Neuronal stem cell (in vitro differentiated cells): ENCODE measurements at regions not wholly inside any gene's neighbourhood (a gene's known extent, or its start where the extent isn't known, plus 50 kb on each side); places are given as distances from the start of the nearest gene placed in this dataset.

Source experiments
- DNase-seq: peaks from one replicate; pipeline ENCODE4 v3.0.0-alpha.2; 2013; ENCODE audit warnings: low spot score
- H2AFZ ChIP-seq: one replicate; pipeline ENCODE4 v1.6.1; 2013; ENCODE audit warnings: mild to moderate bottlenecking, low read length, inconsistent platforms
- H2AK5ac ChIP-seq: 2 replicates; pipeline ENCODE4 v1.6.1; 2013; ENCODE audit warnings: low read depth, mild to moderate bottlenecking, inconsistent platforms, low read length, moderate library complexity, mixed read lengths
- H2BK120ac ChIP-seq: 2 replicates; pipeline ENCODE4 v1.6.1; 2013; ENCODE audit warnings: low read depth, mild to moderate bottlenecking, inconsistent platforms, low read length, moderate library complexity, mixed read lengths
- H2BK12ac ChIP-seq: one replicate; pipeline ENCODE4 v1.6.1; 2013; ENCODE audit warnings: low read length, inconsistent platforms
- H2BK15ac ChIP-seq: 2 replicates; pipeline ENCODE4 v1.6.1; 2013; ENCODE audit warnings: mild to moderate bottlenecking, low read length, inconsistent platforms, mixed read lengths
- H2BK5ac ChIP-seq: one replicate; pipeline ENCODE4 v1.6.1; 2013; ENCODE audit warnings: inconsistent platforms, mild to moderate bottlenecking, low read length, moderate library complexity
- H3K14ac ChIP-seq: one replicate; pipeline ENCODE4 v1.6.1; 2013; ENCODE audit warnings: low read length, inconsistent platforms
- H3K18ac ChIP-seq: 2 replicates; pipeline ENCODE4 v1.6.1; 2013; ENCODE audit warnings: low read length, inconsistent platforms
- H3K23ac ChIP-seq: 2 replicates; pipeline ENCODE4 v1.6.1; 2013; ENCODE audit warnings: low read depth, mild to moderate bottlenecking, mixed read lengths, low read length, inconsistent platforms; ENCODE audit not compliant: poor library complexity
- H3K27ac ChIP-seq: replicated peaks from 3 replicates; pipeline ENCODE4 v1.5.1; 2013; ENCODE audit warnings: low read length, inconsistent platforms
- H3K27me3 ChIP-seq, 3 experiments: 2 replicates each; pipeline ENCODE4 v1.6.1; 2013; ENCODE audit warnings: low read length in 3 of 3, mild to moderate bottlenecking in 2 of 3, inconsistent platforms in 1 of 3, low read depth in 1 of 3, mixed read lengths in 1 of 3, moderate library complexity in 1 of 3; ENCODE audit not compliant: control insufficient read depth in 3 of 3, insufficient read depth in 3 of 3
- H3K36me3 ChIP-seq, 2 donors: replicated peaks in 1 of 2; 2 replicates each; pipeline ENCODE4 v1.6.1; 2013; ENCODE audit warnings: low read length in 2 of 2; ENCODE audit not compliant: control insufficient read depth in 2 of 2, insufficient read depth in 2 of 2
- H3K4ac ChIP-seq: 2 replicates; pipeline ENCODE4 v1.6.1; 2013; ENCODE audit warnings: inconsistent platforms, mild to moderate bottlenecking, low read length, moderate library complexity
- H3K4me1 ChIP-seq, 2 donors: 1 replicate in 1 of 2; 2 replicates in 1 of 2; pipeline ENCODE4 v1.6.1; 2013; ENCODE audit warnings: low read length in 2 of 2, low read depth in 1 of 2; ENCODE audit not compliant: control insufficient read depth in 2 of 2, insufficient read depth in 1 of 2
- H3K4me2 ChIP-seq: one replicate; pipeline ENCODE4 v1.6.1; 2013; ENCODE audit warnings: mild to moderate bottlenecking, low read length, inconsistent platforms; ENCODE audit not compliant: insufficient read depth, poor library complexity, severe bottlenecking
- H3K4me3 ChIP-seq, 2 donors: 2 replicates each; pipeline ENCODE4 v1.5.1; 2013; ENCODE audit warnings: low read length in 2 of 2, mild to moderate bottlenecking in 2 of 2, inconsistent platforms in 1 of 2, moderate library complexity in 1 of 2
- H3K79me1 ChIP-seq: one replicate; pipeline ENCODE4 v1.6.1; 2013; ENCODE audit warnings: low read depth, mild to moderate bottlenecking, inconsistent platforms, low read length, moderate library complexity
- H3K9ac ChIP-seq: one replicate; pipeline ENCODE4 v1.6.1; 2013; ENCODE audit warnings: mild to moderate bottlenecking, low read depth, low read length, inconsistent platforms; ENCODE audit not compliant: poor library complexity
- H3K9me3 ChIP-seq, 2 donors: replicated peaks in 1 of 2; 2 replicates each; pipeline versions ENCODE3 to v1.6.1; 2013; ENCODE audit warnings: low read length in 2 of 2, mild to moderate bottlenecking in 2 of 2, inconsistent platforms in 1 of 2, low read depth in 1 of 2, mixed read lengths in 1 of 2, moderate library complexity in 1 of 2; ENCODE audit not compliant: control insufficient read depth in 2 of 2, insufficient read depth in 1 of 2
- H4K8ac ChIP-seq: one replicate; pipeline ENCODE4 v1.6.1; 2013; ENCODE audit warnings: low read depth, mild to moderate bottlenecking, inconsistent platforms, low read length, moderate library complexity
- H4K91ac ChIP-seq: one replicate; pipeline ENCODE4 v1.6.1; 2013; ENCODE audit warnings: low read length, low read depth, mild to moderate bottlenecking, inconsistent platforms; ENCODE audit not compliant: poor library complexity
- WGBS, 2 donors: extraction: QIAGEN DNeasy Blood & Tissue Kit; methylation state at CpG; one replicate each; pipeline ENCODE4 v1.1.7; 2013; ENCODE audit warnings: missing lambda C conversion rate in 2 of 2, mixed read lengths in 1 of 2; ENCODE audit not compliant: insufficient read length in 2 of 2, insufficient replicate concordance in 1 of 2; ENCODE audit errors: extremely low coverage in 2 of 2; 5-methylcytosine and 5-hydroxymethylcytosine counted together

DNA sequence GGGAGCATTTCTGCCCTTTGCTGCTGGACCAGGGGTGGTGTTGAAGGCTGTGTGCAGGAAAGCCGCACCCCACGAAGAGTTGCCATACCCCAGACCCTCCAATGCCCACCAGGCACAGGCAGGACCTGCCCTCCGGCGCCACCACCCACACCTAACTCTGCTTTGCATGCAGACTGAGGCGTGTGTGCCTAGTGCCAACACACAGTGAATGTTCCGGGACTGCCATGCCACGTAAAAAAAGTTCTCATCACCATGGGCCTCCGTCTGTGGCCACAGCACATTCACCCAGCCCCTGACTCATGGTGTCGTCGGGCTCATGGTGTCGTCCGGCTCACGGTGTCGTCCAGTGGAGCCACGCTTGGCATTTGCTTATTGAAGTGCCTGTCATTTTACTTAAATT, 184.9 kb upstream of the RAB6C start:
- no peak overlapping the region for H3K27ac ChIP-seq
- H3K18ac ChIP-seq = peak overlapping the region; percentile 46
- H2AK5ac ChIP-seq = no peak overlapping the region
- H2BK15ac ChIP-seq = peak overlapping the region; percentile 35
- H3K36me3 ChIP-seq = no peaks in the 10 kb centered on the region
- H3K9me3 ChIP-seq = no peaks in the 10 kb centered on the region
- no peak overlapping the region for H2BK5ac ChIP-seq
- no peak overlapping the region for H3K4me3 ChIP-seq
- H4K8ac ChIP-seq = no peak overlapping the region
- H3K79me1 ChIP-seq = no peaks in the 10 kb centered on the region
- no peak overlapping the region for H2BK12ac ChIP-seq
- H3K23ac ChIP-seq = no peak overlapping the region
- H4K91ac ChIP-seq = no peak overlapping the region
- H3K4ac ChIP-seq = no peak overlapping the region
- no peak overlapping the region for H3K14ac ChIP-seq
- no peaks in the 10 kb centered on the region for H3K27me3 ChIP-seq
- DNase-seq = no peak
- no peak overlapping the region for H3K9ac ChIP-seq
- WGBS, 2 donors = no CpG with 5 or more reads among the region's 15 CpGs
- no peak overlapping the region for H2BK120ac ChIP-seq
- no peak overlapping the region for H3K4me2 ChIP-seq
- H2AFZ ChIP-seq = no peak overlapping the region
- H3K4me1 ChIP-seq = peaks cover 0 to 4% of the 10 kb centered on the region in 2 donors

DNA sequence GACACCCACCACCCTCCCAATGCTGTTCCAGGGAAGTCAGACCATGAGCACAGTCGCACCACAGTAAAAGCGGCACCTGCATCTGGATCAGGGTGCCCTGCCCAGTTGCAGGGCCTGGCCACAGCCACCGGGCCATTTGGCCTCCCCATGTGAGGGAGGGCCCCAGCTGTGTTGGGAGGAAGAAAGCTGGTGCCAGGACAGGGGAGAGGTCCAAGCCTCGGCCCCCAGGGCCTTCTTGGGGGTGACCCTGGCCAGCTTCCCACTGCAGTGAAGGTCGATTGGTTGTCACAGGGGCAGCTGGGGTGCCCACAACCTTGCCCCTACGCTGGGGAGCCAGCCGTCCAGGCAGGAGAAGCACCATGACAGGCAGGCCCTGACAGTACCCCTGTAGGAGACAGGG, 183.2 kb upstream of the RAB6C start:
- Histone ChIP-seq H2BK120ac (no peak overlapping the region), H3K27ac (no peak overlapping the region), H3K4me2 (no peak overlapping the region), H3K36me3 (no peaks in the 10 kb centered on the region), H3K4ac (no peak overlapping the region), H2BK5ac (no peak overlapping the region), H3K18ac (peak overlapping the region; percentile 11), H4K91ac (no peak overlapping the region), H3K79me1 (no peaks in the 10 kb centered on the region), H3K23ac (no peak overlapping the region), H3K14ac (peak overlapping the region; percentile 27), H4K8ac (no peak overlapping the region), H2BK15ac (no peak overlapping the region), H2AFZ (no peak overlapping the region), H2AK5ac (no peak overlapping the region), H2BK12ac (no peak overlapping the region), H3K4me3 (no peak overlapping the region), H3K9ac (no peak overlapping the region), H3K9me3 (no peaks in the 10 kb centered on the region), H3K27me3 (no peaks in the 10 kb centered on the region), H3K4me1 (peaks cover 0 to 4% of the 10 kb centered on the region in 2 donors)
- no CpG with 5 or more reads among the region's 7 CpGs for WGBS, 2 donors
- DNase-seq = no peak

DNA sequence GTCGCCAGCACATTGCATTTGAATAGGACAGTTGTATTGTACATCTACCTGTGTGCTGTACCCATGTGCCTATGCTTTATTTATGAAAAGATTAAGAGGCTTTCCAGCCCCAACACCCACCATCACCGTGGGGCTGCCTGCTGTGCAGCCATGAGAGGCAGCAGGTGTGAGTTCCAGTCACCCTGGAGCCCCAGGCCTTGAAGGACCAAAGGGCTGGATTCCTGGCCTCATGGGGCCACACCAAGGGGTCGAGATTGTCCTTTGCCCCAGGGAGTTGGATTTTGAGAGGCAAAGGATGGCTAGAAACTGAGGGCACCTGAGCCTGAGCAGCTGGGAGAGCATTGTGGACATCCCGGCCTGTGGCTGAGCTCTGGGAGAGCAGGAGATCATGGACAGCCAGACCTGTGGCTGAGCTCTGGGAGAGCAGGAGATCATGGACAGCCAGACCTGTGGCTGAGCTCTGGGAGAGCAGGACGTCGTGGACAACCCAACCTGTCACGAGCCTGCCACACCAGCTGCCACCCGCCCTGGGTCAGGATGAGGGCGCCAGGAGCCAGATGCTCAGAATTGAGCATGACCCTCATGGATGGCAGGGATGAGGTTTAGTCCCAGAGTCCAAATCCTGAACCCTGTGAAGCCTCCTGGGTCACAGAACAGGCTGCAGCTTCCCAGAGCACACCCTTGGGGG, 182.5 kb upstream of the RAB6C start:
- Histone ChIP-seq H3K4me3 (no peak overlapping the region), H2AFZ (no peak overlapping the region), H3K23ac (no peak overlapping the region), H3K27me3 (no peaks in the 10 kb centered on the region), H2BK5ac (no peak overlapping the region), H2BK15ac (no peak overlapping the region), H3K36me3 (no peaks in the 10 kb centered on the region), H3K9ac (no peak overlapping the region), H3K4me1 (peaks cover 0 to 4% of the 10 kb centered on the region in 2 donors), H3K79me1 (no peaks in the 10 kb centered on the region), H2BK120ac (no peak overlapping the region), H2BK12ac (no peak overlapping the region), H3K27ac (no peak overlapping the region), H3K9me3 (no peaks in the 10 kb centered on the region), H3K4me2 (no peak overlapping the region), H2AK5ac (no peak overlapping the region), H3K14ac (no peak overlapping the region), H4K8ac (no peak overlapping the region), H4K91ac (no peak overlapping the region), H3K18ac (peak overlapping the region; percentile 36), H3K4ac (no peak overlapping the region)
- no CpG with 5 or more reads among the region's 9 CpGs for WGBS, 2 donors
- no peak for DNase-seq

DNA sequence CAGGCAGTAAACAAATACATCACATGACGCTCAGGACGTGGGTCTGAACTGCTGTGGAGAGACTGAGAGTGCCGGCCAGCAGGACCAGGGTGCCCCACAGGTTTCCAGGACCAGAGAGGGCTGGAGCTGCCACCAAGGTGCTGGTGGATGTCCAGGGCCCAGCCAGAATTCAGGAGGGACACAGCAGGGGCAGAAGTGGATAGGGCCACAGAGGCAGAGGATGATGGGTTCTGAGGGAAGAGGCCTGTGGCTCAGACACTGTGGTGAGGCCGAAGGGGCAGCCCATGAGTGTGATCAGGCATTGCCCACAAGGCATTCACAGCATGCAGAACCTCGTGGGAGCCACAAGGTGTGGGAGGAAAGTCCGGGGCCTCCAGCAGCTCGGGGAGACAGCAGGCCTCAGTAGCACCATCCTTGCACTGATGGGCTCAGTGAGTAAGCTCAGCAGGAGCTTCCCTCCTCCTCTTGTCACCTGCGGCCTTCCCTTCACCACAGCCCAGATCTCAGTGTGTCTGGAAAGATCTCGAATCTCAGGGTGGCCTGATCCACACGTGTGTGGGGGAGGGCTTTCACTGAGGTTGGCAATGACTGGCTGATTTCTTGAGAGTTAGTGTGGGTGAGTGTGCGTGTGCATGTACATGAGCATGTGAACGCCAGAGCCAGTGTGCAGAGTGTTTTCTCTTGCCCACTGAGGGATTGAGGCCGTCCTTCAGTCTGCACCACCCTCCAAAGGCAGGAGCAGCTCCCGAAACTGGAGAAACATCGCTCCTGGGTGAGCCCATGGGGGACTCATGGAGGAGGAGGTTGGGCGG, 181.8 kb upstream of the RAB6C start:
- H2AK5ac ChIP-seq = peak overlapping the region; percentile 3
- H3K18ac ChIP-seq = peak overlapping the region; percentile 50

More for the DNA sequence above, 181.8 kb upstream of the RAB6C start:
- Histone ChIP-seq H2BK12ac (no peak overlapping the region), H3K79me1 (no peaks in the 10 kb centered on the region), H2BK15ac (no peak overlapping the region), H4K8ac (no peak overlapping the region), H3K9ac (no peak overlapping the region), H2AFZ (no peak overlapping the region), H3K9me3 (no peaks in the 10 kb centered on the region), H3K4me2 (no peak overlapping the region), H3K23ac (peak overlapping the region; percentile 5), H3K27me3 (no peaks in the 10 kb centered on the region), H3K14ac (no peak overlapping the region), H2BK120ac (no peak overlapping the region), H3K4me1 (peaks cover 2 to 4% of the 10 kb centered on the region in 2 donors), H3K4ac (no peak overlapping the region), H3K36me3 (no peaks in the 10 kb centered on the region), H4K91ac (no peak overlapping the region), H3K4me3 (no peak overlapping the region), H3K27ac (no peak overlapping the region), H2BK5ac (no peak overlapping the region)
- no peak for DNase-seq
- no CpG with 5 or more reads among the region's 16 CpGs for WGBS, 2 donors
